Lung (tissue), 11 donors: ENCODE measurements at regions not wholly inside any gene's neighbourhood (a gene's known extent, or its start where the extent isn't known, plus 50 kb on each side); places are given as distances from the start of the nearest gene placed in this dataset.

ENCODE experiments used
- ATAC-seq: fragments of 200-7000 bp; cut with Tn5 transposase; one replicate; pipeline ENCODE4 v1.9.1; 2020; ENCODE audit warnings: moderate number of reproducible peaks; ENCODE audit not compliant: insufficient read depth, low FRiP score
- DNase-seq, 3 donors: peaks; one replicate each; pipeline ENCODE4 v3.0.0-alpha.2; 2013 to 2017
- H3K27ac ChIP-seq, 2 donors: one replicate each; pipeline ENCODE4 v1.5.1; 2013; ENCODE audit warnings: mild to moderate bottlenecking in 2 of 2, moderate library complexity in 2 of 2, control low read depth in 1 of 2, inconsistent platforms in 1 of 2, low read depth in 1 of 2, low read length in 1 of 2
- H3K27me3 ChIP-seq, 3 donors: one replicate each; pipeline ENCODE4 v1.5.1; 2013; ENCODE audit warnings: low read length in 2 of 3; ENCODE audit not compliant: control insufficient read depth in 3 of 3, insufficient read depth in 3 of 3
- H3K36me3 ChIP-seq, 4 donors: one replicate each; pipeline ENCODE4 v1.5.1; 2013; ENCODE audit warnings: low read length in 4 of 4, mild to moderate bottlenecking in 1 of 4, moderate library complexity in 1 of 4; ENCODE audit not compliant: control insufficient read depth in 4 of 4, insufficient read depth in 4 of 4
- H3K4me1 ChIP-seq, 5 donors: one replicate each; pipeline ENCODE4 v1.5.1; 2013; ENCODE audit warnings: low read length in 5 of 5, mild to moderate bottlenecking in 2 of 5, moderate library complexity in 1 of 5; ENCODE audit not compliant: control insufficient read depth in 5 of 5, insufficient read depth in 5 of 5
- H3K4me3 ChIP-seq: one replicate; pipeline ENCODE4 v1.5.1; 2013; ENCODE audit warnings: mild to moderate bottlenecking, control low read depth, moderate library complexity
- H3K9ac ChIP-seq, 2 donors: one replicate each; pipeline ENCODE4 v1.5.1; 2013; ENCODE audit warnings: low read length in 2 of 2, control low read depth in 1 of 2; ENCODE audit not compliant: insufficient read depth in 1 of 2
- H3K9me3 ChIP-seq, 4 donors: one replicate each; pipeline ENCODE4 v1.5.1; 2013; ENCODE audit warnings: low read length in 3 of 4, mild to moderate bottlenecking in 1 of 4, moderate library complexity in 1 of 4; ENCODE audit not compliant: control insufficient read depth in 4 of 4, insufficient read depth in 3 of 4
- WGBS, 2 donors: extraction: QIAGEN DNeasy Blood & Tissue Kit; methylation state at CpG; one replicate each; pipeline ENCODE4 v1.1.7; 2013; 5-methylcytosine and 5-hydroxymethylcytosine counted together
- TF ChIP-seq, protein P1 (sequence below): IDR thresholded peaks from 2 replicates; pipeline ENCODE4 v1.5.1; 2012; ENCODE audit warnings: mild to moderate bottlenecking; ENCODE audit errors: control extremely low read depth, extremely low read depth
- donor health status: control.
- donor health status: control.
- donor health status: Bipolar disorder and iron deficiency.
- donor health status: healthy.
- donor health status: DM: yes; HTN: yes; CAD: no.

DNA sequence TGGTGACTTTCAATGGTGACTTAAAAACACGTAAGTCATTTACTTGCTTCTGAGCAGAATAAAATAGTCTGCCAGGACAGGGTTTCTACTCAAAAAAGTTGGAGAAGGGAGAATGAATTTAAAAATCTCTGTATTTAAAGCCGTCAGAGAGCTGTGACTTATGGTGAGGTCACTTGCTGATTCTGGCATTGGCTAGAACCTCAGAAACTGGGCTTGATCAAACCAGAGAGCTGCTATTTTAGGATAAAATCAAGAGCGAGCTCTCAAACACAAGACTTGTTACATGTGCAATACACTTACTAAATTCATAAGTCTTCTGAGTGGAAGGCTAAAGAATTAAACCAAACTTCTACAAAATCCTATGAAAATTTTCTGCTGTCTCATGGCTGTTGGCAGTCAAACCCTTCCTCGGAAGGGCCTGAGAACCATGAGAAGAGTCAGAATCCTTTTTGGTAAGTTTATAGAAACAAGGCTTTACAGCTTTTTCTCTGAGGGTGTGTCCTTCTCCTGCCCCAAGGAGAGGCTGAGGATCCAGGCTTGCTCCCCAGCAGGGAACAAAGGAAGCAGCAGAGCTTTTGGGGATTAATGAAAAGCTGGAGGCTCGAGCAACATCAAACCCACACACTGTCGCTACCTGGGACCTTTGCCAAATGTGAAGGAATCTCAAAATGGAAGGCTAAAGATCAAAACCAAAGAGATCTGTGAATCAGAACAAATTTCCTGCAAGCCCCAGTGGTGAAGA lies 816.4 kb downstream of the SOCS6 start:
- no peak overlapping the region for H3K27ac ChIP-seq
- no peak overlapping the region for H3K9ac ChIP-seq
- DNase-seq (peak in 2 of 3 donors; percentile 14 to 25), ATAC-seq (no peak)
- H3K4me1 ChIP-seq: peaks cover 0 to 2% (median 0%) of the 10 kb centered on the region in 5 donors
- no peaks in the 10 kb centered on the region for H3K36me3 ChIP-seq
- H3K9me3 ChIP-seq: no peaks in the 10 kb centered on the region
- H3K4me3 ChIP-seq: no peak overlapping the region
- TF ChIP-seq, protein P1, sequence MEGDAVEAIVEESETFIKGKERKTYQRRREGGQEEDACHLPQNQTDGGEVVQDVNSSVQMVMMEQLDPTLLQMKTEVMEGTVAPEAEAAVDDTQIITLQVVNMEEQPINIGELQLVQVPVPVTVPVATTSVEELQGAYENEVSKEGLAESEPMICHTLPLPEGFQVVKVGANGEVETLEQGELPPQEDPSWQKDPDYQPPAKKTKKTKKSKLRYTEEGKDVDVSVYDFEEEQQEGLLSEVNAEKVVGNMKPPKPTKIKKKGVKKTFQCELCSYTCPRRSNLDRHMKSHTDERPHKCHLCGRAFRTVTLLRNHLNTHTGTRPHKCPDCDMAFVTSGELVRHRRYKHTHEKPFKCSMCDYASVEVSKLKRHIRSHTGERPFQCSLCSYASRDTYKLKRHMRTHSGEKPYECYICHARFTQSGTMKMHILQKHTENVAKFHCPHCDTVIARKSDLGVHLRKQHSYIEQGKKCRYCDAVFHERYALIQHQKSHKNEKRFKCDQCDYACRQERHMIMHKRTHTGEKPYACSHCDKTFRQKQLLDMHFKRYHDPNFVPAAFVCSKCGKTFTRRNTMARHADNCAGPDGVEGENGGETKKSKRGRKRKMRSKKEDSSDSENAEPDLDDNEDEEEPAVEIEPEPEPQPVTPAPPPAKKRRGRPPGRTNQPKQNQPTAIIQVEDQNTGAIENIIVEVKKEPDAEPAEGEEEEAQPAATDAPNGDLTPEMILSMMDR: no peak
- H3K27me3 ChIP-seq: no peaks in the 10 kb centered on the region
- WGBS, 2 donors: 45 to 53% methylated on average over 6 of the region's 6 CpGs

DNA sequence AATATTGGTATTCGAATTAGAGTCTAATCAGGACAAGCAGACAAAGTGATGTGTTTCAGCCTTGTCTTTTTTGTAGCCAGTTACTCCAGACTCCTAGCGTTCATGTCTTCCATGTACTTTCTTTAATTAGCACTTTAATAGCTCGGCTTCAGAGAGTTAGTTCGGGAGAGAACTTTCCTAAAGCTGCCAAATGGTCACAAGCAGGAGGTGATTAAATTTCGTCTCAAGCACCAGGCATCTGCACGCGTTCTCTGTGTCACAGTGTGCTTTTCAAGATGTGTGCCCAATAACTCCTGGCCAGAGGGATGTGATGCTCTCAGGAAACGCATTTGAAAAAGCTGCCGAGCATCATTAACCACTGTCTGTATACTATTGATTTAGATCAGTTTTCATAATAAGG lies 790.8 kb downstream of the SOCS6 start:
- TF ChIP-seq, protein P1: no peak
- Histone ChIP-seq H3K27ac (no peak overlapping the region), H3K9ac (no peak overlapping the region), H3K4me1 (no peaks in the 10 kb centered on the region), H3K9me3 (no peaks in the 10 kb centered on the region), H3K4me3 (no peak overlapping the region), H3K36me3 (no peaks in the 10 kb centered on the region), H3K27me3 (no peaks in the 10 kb centered on the region)
- ATAC-seq (no peak), DNase-seq (no peak)
- WGBS, 2 donors: 61 to 72% methylated on average over 9 of the region's 9 CpGs

DNA sequence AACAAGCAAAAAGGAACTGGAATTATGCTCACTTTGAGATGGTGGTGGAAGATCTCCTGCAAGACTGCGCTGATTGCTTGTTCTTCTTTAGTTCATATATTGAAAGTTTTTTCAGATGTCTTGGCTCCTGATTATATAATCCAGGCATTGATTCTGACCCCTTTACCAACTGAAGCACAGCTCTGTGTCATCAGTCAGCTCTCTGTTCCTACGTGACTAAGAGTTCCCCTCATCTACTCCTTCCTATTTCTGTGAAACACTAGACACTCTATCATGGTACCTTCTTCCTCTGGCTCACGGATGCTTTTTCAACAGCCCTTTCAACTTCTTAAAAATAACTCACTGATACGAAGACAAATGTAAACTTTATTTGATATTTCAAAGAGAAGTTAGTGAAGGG lies 788.6 kb downstream of the SOCS6 start:
- no peaks in the 10 kb centered on the region for H3K4me1 ChIP-seq
- no peak for DNase-seq
- no peak overlapping the region for H3K27ac ChIP-seq
- no peaks in the 10 kb centered on the region for H3K36me3 ChIP-seq
- TF ChIP-seq, protein P1: no peak
- no peaks in the 10 kb centered on the region for H3K27me3 ChIP-seq
- H3K4me3 ChIP-seq: no peak overlapping the region
- WGBS, 2 donors: 57 to 60% methylated on average over 4 of the region's 4 CpGs
- no peaks in the 10 kb centered on the region for H3K9me3 ChIP-seq
- H3K9ac ChIP-seq: no peak overlapping the region
- no peak for ATAC-seq

DNA sequence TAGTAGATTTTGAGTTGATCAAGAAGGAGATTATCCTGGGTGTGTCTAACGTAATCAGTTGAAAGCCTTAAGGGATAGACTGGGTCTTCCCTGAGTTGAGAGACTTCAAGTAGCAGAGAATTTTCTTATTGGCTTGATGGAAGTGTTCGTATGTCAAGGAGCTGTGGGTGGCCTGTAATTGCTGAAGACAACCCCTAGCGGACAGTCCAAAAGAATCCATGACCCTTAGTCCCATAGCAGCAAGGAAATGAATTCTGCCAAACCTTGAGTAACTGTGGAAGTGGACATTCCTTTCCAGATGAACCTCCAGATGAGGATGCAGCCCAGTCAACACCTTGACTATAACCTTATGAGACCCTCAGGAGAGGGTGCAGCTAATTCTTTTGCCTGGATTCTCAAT lies 786.3 kb downstream of the SOCS6 start:
- Histone ChIP-seq H3K4me3 (no peak overlapping the region), H3K9ac (no peak overlapping the region), H3K9me3 (no peaks in the 10 kb centered on the region), H3K4me1 (no peaks in the 10 kb centered on the region), H3K27ac (no peak overlapping the region), H3K27me3 (no peaks in the 10 kb centered on the region), H3K36me3 (no peaks in the 10 kb centered on the region)
- TF ChIP-seq, protein P1: no peak
- ATAC-seq (no peak), DNase-seq (no peak)
- WGBS, 2 donors: 74 to 90% methylated on average over 3 of the region's 3 CpGs
